HepG2 (cell line): ENCODE measurements at regions not wholly inside any gene's neighbourhood (a gene's known extent, or its start where the extent isn't known, plus 50 kb on each side); places are given as distances from the start of the nearest gene placed in this dataset.

Experiments used
- GABPB1 ChIP-seq: IDR thresholded peaks from 2 replicates; pipeline ENCODE4 v1.6.1; 2016; ENCODE audit warnings: mild to moderate bottlenecking, missing genetic modification reagents, moderate library complexity, missing compliant biosample characterization
- ZNF232 ChIP-seq: sonication (generic); formaldehyde crosslinking; IDR thresholded peaks from 2 replicates; pipeline ENCODE4 v1.4.0; 2020; ENCODE audit warnings: missing genetic modification reagents, borderline replicate concordance

- TF ChIP-seq ZNF232 (CRISPR knock-in tag) = no peak
- TF ChIP-seq GABPB1 (CRISPR knock-in tag) = no peak
Observed at GRCh38 chr6:16047435-16047990, 81.4 kb upstream of the MYLIP start.
